Astrocyte of the cerebellum (primary cell): ENCODE measurements at regions not wholly inside any gene's neighbourhood (a gene's known extent, or its start where the extent isn't known, plus 50 kb on each side); places are given as distances from the start of the nearest gene placed in this dataset.
"Not testable (repeated sequence)": the region's sequence is repeated elsewhere in the genome, so short reads cannot be mapped to it uniquely, and the experiment has no call there.

ENCODE experiments used
- DNase-seq: peaks from one replicate; pipeline ENCODE4 v3.0.0-alpha.2; 2011; ENCODE audit warnings: low read depth
- H3K4me3 ChIP-seq: 2 replicates; pipeline ENCODE4 v1.5.1; 2011; ENCODE audit warnings: mild to moderate bottlenecking, low read depth, low read length, moderate library complexity
- CTCF ChIP-seq: IDR thresholded peaks from 2 replicates; pipeline ENCODE4 v1.5.1; 2012; ENCODE audit warnings: low read length, low read depth, moderate library complexity, mild to moderate bottlenecking; ENCODE audit errors: missing control alignments
- in situ Hi-C: cut with HindIII; loops from 2 replicates; pipeline ENCODE4 v1.10.0; 2017; ENCODE audit warnings: low sequenced_read_pairs

DNA sequence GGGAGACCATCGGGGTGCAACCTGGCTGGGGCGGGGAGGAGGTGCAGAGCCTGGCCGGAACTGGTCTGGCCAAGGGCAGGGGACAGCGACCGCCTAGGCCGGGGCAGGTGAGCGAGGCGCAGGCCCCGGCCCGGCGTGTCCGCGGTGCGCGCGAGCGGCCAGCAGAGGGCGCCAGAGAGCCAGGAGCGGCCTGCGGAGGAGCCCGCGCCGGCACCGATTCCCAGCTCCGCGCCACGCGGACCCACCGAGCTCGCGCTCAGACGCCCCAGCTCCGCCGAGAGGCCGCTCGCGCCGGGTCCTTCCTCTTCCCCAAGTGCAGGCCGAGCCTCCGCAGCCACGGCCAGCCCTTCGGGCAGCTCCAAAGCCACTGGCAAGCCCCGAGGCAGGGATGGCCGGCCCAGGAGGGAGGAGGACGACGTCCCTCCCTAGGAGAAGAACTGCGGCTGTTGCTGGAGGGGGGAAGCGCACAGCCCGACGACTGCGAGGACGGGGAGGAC lies 128.9 kb upstream of the HMX1 start:
- H3K4me3 ChIP-seq, in situ Hi-C loops, DNase-seq: not testable (repeated sequence)
- peak; percentile 40 for TF ChIP-seq CTCF

GRCh38 chr4:8992981-8993380 lies 121.3 kb upstream of the HMX1 start:
- DNase-seq, H3K4me3 ChIP-seq, in situ Hi-C loops: not testable (repeated sequence)

DNA sequence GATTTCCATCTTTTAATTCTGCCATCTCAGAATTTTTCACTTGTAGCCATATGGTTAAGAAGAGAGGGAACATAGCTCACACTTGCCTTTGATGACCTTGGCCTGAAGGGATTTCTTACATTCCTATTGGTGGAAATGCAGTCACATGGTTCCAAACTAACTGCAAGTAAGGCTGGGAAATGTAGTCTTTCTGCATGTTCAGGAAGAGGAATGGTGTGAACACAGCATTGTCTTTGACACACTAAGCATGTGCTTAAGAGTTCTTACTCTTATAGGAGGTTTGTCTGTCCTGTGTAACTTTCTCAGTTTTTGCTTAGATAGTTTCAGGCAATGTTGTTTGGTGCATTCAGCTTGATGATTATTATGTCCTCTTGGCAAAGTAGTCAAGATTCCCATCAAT lies 119.8 kb upstream of the HMX1 start:
- in situ Hi-C loops, DNase-seq: not testable (repeated sequence)

GRCh38 chr4:8990341-8990740 lies 118.7 kb upstream of the HMX1 start:
- H3K4me3 ChIP-seq, in situ Hi-C loops, DNase-seq: not testable (repeated sequence)

More for the DNA sequence above, 119.8 kb upstream of the HMX1 start:
- not testable (repeated sequence) for H3K4me3 ChIP-seq

GRCh38 chr4:8985786-8986185 lies 114.1 kb upstream of the HMX1 start:
- H3K4me3 ChIP-seq, in situ Hi-C loops, DNase-seq: not testable (repeated sequence)

- DNase-seq, in situ Hi-C loops, H3K4me3 ChIP-seq: not testable (repeated sequence)
Measured at GRCh38 chr4:8984641-8985040, 113.0 kb upstream of the HMX1 start.

DNA sequence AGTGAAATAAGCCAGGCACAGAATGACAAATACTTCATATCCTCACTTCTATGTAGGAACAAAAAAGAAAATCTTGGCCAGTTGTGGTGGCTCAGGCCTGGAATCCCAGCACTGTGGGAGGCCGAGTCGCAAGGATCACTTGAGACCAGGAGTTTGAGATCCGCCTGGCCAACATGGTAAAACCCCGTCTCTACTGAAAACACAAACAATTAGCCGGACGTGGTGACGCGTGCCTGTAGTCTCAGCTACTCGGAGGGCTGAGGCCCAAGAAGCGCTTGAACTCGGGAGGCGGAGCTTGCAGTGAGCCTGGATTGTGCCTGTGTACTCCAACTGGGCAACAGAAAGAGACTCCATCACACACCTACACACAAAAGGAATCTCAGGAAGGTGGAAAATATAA lies 112.3 kb upstream of the HMX1 start:
- DNase-seq, in situ Hi-C loops, H3K4me3 ChIP-seq: not testable (repeated sequence)

- in situ Hi-C loops, DNase-seq, H3K4me3 ChIP-seq: not testable (repeated sequence)
Measured at GRCh38 chr4:8976466-8977128, 105.0 kb upstream of the HMX1 start.

DNA sequence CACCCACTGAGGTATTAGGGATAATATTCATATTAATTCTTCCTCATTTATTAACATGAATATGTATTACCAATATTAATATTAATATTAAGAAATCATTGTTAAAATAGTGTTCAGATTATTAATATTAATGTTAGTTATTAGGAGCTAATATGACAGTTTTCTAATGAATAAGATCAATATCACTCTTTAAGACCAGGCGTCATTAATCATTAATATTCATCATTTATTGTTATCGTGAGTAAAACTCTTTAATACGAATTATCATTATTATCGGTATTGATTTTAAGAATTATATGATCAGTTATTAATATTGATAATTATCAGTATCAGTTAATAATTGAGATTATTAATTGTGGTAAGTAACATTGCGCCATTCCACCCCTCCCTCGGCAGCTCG lies 101.0 kb upstream of the HMX1 start:
- in situ Hi-C loops, H3K4me3 ChIP-seq, DNase-seq: not testable (repeated sequence)

- DNase-seq, H3K4me3 ChIP-seq, in situ Hi-C loops: not testable (repeated sequence)
Measured at GRCh38 chr4:8965896-8966295, 94.3 kb upstream of the HMX1 start.

DNA sequence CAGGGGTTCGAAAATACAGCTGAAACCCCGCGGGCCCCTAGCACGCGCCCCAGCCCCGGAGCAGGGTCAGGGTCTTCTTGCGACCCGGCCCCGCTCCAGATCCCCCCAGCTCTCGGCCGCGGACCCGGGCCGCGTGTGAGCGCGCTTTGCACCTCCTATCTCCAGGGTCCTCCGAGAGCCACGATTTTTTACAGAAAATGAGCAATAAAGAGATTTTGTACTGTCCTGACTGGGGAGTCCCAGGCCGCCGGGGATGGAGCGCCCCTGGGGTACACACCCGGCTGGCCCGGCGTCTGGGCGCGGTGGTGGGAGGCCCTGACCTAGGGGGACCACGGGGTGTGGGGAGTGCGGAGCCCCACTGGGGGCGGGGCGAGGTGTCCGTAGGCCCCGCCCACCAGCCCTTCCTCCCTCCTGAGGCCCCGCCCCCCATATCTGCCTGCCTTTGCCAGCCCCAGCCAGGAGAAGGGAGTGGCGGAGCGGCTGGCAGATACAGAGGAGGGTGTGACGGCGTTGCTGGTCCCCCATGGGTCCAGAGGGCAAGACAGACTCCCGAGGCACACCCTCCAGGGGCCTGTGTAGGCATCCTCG lies 92.7 kb upstream of the HMX1 start:
- H3K4me3 ChIP-seq, in situ Hi-C loops, DNase-seq: not testable (repeated sequence)

DNA sequence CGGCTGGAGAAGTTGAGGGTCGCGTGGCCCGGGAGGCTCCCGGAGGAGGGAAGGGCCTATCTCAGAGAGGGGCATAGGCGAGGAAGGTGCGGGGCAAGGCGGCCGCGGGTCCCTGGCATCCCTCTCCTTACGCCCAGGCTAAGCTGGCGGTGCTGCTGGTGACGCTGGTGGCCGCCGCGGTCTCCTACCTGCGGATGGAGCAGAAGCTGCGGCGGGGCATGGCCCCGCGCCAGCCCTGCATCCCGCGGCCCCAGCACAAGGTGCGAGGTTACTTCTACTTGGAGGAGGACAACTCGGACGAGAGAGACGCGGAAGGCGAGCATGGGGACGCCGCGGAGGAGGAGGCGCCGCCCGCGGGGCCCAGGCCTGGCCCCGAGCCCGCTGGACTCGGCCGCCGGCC lies 91.9 kb upstream of the HMX1 start:
- H3K4me3 ChIP-seq, in situ Hi-C loops, DNase-seq: not testable (repeated sequence)

GRCh38 chr4:8961343-8961742 lies 89.7 kb upstream of the HMX1 start:
- DNase-seq, H3K4me3 ChIP-seq, in situ Hi-C loops: not testable (repeated sequence)

DNA sequence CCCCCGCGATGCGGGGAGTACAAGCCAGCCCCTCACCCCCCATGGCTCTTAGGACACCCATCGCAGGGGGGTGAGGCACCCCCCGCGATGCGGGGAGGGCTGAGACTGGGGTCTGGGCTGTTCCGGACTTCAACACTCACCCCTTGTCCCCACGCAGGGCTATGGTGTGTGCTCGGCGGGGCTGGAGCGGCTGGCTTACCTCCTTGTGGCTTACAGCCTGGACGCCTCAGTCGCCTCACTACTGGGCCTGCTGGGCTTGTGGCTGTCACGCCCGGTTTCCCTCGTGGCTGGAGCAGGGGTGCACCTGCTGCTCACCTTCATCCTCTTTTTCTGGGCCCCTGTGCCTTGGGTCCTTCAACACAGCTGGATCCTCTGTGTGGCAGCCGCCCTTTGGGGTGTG lies 87.8 kb upstream of the HMX1 start:
- H3K4me3 ChIP-seq, in situ Hi-C loops, DNase-seq: not testable (repeated sequence)

GRCh38 chr4:8954001-8954400 lies 82.4 kb upstream of the HMX1 start:
- H3K4me3 ChIP-seq, DNase-seq, in situ Hi-C loops: not testable (repeated sequence)

- H3K4me3 ChIP-seq, in situ Hi-C loops, DNase-seq: not testable (repeated sequence)
Measured at GRCh38 chr4:8952791-8953190, 81.2 kb upstream of the HMX1 start.

- DNase-seq, H3K4me3 ChIP-seq, in situ Hi-C loops: not testable (repeated sequence)
Measured at GRCh38 chr4:8952109-8952508, 80.5 kb upstream of the HMX1 start.
